ENCODE measurements at regions not wholly inside any gene's neighbourhood (a gene's known extent, or its start where the extent isn't known, plus 50 kb on each side); places are given as distances from the start of the nearest gene placed in this dataset.

GRCh38 chr5:125302577-125302976 is 556.1 kb upstream of the ZNF608 start:
- TF ChIP-seq CTCF (conservative IDR thresholded peaks at IDR 0.05; ENCODE audit: low read length) (no peak), EZH2phosphoT487 (IDR thresholded peaks at IDR 0.05; ENCODE audit: borderline replicate concordance, low read depth, low read length) (no peak)
